NB4 (cell line): ENCODE measurements at regions not wholly inside any gene's neighbourhood (a gene's known extent, or its start where the extent isn't known, plus 50 kb on each side); places are given as distances from the start of the nearest gene placed in this dataset.

Source experiments
- POLR2A ChIP-seq: IDR thresholded peaks from 2 replicates; pipeline ENCODE4 v1.6.1; 2011; ENCODE audit warnings: mild to moderate bottlenecking; ENCODE audit not compliant: insufficient read length; ENCODE audit errors: extremely low read depth
- TF ChIP-seq, protein P1 (sequence below): IDR thresholded peaks from one replicate; pipeline ENCODE4 v1.5.1; 2012; ENCODE audit warnings: low read depth, low read length
- TF ChIP-seq, protein P2 (sequence below): IDR thresholded peaks from 2 replicates; pipeline ENCODE4 v1.6.1; 2011; ENCODE audit warnings: low read depth, low read length

DNA sequence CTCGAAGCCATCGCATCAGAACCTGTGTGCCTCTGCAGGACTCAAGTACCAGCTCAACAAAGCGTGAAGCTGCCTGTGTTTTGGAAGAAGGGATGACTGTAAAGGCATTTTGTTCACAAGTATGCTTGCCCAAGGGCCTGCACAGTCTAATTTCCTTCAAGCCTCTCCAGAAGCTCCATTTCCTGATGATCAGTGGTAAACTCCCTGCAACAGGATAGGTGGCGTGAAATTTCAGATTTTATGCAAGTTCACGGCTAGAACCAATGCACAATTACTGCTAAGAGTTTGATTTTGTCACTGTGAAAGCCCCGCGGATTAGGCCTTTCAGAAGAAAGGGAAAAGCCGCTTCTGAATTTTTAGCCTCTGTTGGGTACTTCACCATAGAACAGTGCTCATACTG is 89.2 kb upstream of the TAPT1 start:
- TF ChIP-seq, protein P1, sequence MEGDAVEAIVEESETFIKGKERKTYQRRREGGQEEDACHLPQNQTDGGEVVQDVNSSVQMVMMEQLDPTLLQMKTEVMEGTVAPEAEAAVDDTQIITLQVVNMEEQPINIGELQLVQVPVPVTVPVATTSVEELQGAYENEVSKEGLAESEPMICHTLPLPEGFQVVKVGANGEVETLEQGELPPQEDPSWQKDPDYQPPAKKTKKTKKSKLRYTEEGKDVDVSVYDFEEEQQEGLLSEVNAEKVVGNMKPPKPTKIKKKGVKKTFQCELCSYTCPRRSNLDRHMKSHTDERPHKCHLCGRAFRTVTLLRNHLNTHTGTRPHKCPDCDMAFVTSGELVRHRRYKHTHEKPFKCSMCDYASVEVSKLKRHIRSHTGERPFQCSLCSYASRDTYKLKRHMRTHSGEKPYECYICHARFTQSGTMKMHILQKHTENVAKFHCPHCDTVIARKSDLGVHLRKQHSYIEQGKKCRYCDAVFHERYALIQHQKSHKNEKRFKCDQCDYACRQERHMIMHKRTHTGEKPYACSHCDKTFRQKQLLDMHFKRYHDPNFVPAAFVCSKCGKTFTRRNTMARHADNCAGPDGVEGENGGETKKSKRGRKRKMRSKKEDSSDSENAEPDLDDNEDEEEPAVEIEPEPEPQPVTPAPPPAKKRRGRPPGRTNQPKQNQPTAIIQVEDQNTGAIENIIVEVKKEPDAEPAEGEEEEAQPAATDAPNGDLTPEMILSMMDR: no peak
- TF ChIP-seq POLR2A: no peak
- TF ChIP-seq, protein P2, sequence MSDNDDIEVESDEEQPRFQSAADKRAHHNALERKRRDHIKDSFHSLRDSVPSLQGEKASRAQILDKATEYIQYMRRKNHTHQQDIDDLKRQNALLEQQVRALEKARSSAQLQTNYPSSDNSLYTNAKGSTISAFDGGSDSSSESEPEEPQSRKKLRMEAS: no peak
